H1 (cell line): ENCODE measurements at regions not wholly inside any gene's neighbourhood (a gene's known extent, or its start where the extent isn't known, plus 50 kb on each side); places are given as distances from the start of the nearest gene placed in this dataset.

ENCODE experiments used
- MAX ChIP-seq: IDR thresholded peaks from 2 replicates; pipeline ENCODE4 v1.6.1; 2012; ENCODE audit warnings: inconsistent platforms
- TBP ChIP-seq: IDR thresholded peaks from 2 replicates; pipeline ENCODE4 v1.6.1; 2011; ENCODE audit warnings: low read depth, low read length, improper control_type of control experiment

GRCh38 chr9:18185196-18185595 is 288.8 kb upstream of the ADAMTSL1 start:
- TF ChIP-seq MAX (no peak), TBP (no peak)
